Inferior parietal cortex (tissue), 1 donor: ENCODE measurements at regions not wholly inside any gene's neighbourhood (a gene's known extent, or its start where the extent isn't known, plus 50 kb on each side); places are given as distances from the start of the nearest gene placed in this dataset.
A peak's percentile ranks its signal among the peaks of the same experiment; 100 is the strongest.
"Not testable (repeated sequence)": the region's sequence is repeated elsewhere in the genome, so short reads cannot be mapped to it uniquely, and the experiment has no call there.

Experiments used
- DNase-seq: peaks from one replicate; pipeline ENCODE4 v3.0.0-alpha.2; 2016; ENCODE audit errors: extremely low spot score

DNA sequence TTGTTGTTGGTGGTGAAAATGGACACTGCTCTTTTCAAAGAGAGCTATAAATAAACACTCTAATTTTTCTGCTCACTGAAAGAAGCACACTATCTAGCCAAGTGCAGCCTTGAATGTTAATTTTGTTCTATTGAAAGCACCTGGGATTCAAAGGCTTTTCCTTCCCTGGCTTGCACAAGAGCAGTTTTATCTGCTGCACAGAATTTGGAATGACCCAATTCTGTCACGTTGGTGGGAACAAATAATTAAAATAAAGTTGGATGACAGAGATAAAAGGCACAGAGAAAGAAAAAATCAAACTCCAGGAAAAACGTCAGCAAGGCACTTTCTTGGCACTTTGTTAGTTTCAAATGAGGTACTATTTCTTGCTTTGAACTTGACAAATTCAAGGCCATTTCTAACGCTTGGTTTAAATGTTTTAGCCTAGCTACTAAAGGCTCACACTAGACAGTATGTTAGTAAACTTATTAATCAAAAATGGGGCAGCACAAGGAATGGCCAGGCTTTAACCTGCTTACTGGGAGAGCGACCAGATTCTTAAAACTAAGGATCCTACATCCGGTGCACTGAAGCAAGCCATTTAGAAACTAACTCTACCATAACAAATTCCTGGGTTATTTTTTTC is 145.5 kb upstream of the ARG1 start:
- peak; percentile 34 for DNase-seq

DNA sequence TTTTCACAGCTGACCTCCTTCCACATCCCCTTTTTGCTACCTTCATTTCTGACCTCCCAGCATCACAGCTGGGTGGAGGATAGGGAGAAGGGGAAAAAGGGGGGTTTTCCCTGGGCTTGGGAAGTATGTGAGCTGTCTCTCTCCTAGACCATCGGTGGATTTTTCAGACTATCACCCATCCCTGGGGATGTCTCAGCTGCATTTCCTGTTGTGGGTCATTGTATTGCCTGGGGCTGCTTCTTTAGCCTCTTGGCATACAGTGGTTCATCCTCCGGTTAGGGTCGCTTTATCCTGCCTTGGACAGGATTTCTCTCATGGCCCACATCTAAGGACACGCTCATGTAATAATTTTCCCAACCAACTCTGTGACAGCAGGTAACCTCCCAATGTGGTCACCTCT is 142.5 kb upstream of the ARG1 start:
- DNase-seq = no peak

DNA sequence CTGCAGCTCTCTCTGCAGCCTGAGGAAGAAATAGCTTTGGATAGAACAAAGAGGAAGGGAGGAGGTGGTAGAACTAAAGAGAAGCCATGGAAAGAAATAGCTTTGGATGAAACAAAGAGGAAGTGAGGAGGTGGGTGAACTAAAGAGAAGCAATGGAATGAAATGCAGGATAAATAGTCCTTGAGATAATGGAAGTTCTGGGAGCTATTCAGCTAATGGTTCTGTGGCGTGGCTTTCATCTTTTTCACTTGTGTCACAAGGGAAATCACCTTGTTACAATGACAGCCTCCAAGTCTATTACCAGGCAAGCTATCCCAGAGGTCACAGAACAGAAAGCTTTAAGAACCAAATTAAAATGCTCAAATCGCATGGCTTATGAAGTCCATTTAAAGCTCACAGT is 141.3 kb upstream of the ARG1 start:
- DNase-seq = no peak

DNA sequence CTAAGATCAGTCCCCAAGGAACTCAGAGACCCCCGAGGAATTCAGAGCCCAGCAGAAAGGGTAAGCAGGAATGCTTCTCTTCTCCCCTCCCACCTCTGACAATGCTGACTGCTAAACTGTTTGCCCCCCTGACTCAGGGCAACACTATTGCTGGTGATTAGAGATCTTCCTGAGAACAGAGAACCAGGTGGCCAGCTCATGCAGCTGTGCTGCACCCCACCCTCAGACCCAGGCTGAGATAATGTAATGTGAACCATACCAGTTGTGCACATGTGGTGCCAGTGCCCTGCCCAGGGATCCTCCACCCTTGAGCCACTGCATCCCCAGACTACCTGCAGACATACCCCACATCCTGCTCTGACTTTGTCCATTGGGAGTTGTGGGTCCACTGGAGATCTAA is 139.1 kb upstream of the ARG1 start:
- no peak for DNase-seq

DNA sequence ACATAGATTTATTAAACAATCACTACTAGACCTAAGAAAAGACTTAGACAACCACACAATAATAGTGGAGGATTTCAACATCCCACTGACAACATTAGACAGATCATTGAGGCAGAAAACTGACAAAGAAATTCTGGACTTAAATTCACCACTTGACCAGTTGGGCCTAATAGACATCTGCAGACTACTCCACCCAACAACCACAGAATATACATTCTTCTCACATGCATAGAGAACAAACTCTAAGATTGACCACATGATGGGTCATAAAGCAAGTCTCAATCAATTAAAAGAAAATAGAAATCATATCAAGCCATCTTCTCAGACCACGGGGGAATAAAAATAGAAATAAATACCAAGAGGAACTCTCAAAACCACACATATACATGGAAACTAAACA is 136.7 kb upstream of the ARG1 start:
- DNase-seq = no peak

DNA sequence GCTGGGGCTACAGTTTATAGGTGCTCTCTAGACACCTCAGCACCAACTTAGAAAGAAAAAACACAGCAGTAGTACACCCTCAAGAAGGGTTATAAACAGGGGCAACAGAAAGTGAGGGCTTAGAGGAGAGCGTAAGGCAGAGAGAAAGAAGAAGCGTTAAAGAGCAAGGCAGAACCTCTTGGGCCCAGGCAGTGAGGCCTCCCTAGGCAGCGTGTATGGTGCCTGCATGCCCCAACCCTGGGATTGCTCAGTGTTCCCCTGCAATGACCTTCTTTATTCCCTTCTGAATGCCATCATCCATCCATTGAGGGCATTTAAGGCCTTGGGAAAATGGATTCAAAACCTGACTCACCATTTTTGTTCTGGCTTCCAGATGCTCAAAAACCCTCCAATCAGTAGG is 130.0 kb upstream of the ARG1 start:
- no peak for DNase-seq

DNA sequence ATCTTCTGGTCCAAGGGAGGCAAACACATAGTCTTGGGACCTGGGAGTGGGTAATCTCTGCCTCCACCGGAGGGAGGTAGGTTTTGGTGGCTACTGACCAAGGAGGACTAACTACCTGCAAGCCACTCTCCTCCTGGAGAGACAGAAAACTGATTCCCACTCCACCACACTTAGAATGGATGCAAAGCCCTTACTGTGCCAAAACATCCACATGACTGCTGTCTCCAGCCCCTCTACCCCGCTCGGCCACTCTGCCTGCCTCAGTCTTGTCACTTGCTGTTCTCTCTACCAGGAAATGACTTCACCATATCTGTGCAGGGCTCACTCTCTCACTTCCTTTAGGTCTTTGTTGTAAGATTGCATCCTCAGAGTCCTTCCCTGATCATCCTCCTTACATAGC is 129.5 kb upstream of the ARG1 start:
- DNase-seq = no peak

DNA sequence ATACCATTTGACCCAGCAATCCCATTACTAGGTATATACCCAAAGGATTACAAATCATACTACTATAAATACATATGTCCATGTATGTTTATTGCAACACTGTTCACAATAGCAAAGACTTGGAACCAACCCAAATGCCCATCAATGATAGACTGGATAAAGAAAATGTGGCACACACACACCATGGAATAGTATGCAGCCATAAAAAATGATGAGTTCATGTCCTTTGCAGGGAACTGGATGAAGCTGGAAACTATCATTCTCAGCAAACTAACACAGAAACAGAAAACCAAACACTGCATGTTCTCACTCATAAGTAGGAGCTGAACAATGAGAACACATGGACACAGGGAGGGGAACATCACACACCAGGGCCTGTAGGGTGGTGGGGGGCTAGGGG is 127.7 kb upstream of the ARG1 start:
- DNase-seq = not testable (repeated sequence)

DNA sequence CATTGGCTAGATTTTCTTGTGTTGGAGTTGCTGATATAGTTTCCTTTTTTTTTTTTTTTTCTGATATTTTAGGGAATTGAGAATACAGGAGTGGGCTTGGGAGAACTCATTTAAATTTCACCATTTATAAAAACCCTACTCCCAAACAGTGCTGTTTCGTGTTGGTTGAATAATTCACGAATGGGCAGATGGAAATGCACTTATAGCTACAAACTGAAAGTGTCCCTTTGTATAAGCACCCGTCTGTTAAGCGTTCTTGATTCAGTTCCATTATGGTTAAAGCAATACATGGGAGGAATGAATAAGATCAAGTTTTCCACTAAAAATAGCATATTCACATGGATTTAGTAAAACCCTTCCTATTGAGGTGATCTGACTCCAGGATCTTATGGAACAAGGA is 122.2 kb upstream of the ARG1 start:
- no peak for DNase-seq

DNA sequence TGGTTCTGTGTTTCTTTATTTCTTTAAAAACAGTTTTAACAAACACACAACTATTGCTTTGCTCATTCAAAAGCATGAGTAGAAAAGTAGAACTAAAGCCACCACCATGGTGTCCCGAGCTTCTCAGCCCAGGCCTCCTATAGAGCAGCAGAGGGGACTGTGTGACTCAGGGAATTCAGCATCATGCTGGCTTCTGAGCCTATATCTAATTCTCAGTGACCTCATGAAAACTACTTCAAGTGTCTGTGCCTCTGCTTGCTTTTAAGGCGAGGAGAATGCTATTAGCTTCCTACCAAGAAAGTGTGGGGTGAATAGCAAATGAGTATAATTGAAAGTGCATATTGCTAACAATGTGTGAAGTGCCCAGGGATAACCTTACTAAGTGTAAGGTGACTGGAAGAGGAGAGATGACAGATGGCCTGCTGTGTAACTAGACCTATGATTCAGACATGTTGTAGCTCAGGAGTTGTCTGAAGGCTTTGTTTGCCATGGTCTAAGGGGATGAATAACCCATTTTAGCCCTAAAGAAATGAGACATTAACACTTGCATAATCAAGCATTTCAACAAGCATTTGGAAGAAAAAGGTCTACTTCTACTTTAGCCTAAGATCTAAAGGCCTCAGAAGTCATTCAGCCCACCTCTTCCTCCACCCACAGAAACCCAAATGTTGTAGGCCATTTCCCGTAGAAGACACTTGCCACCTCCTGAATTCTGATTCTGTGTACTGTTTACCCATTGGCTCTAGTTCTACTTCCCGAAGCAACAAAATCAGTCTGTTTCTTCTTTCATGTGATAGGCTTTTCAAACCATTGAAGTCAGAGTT is 121.5 kb upstream of the ARG1 start:
- DNase-seq = no peak

DNA sequence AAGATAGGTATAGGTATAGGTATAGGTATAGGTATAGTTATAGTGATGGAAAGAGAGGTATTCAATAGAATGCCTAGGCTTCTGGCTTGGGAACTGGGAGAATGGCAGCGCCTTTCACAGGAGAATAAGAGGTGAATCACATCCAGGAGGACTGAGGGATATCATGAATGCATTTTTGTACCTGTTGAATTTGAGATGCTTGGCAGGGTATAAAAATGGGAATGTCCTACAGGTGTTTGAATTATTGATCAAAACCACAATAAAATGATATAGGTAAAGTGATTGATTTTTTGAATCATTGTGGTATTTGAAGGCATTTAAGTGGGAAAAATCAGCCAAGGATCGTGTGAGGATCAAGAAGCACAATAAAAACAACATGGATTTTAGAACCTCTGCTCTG is 119.2 kb upstream of the ARG1 start:
- no peak for DNase-seq

DNA sequence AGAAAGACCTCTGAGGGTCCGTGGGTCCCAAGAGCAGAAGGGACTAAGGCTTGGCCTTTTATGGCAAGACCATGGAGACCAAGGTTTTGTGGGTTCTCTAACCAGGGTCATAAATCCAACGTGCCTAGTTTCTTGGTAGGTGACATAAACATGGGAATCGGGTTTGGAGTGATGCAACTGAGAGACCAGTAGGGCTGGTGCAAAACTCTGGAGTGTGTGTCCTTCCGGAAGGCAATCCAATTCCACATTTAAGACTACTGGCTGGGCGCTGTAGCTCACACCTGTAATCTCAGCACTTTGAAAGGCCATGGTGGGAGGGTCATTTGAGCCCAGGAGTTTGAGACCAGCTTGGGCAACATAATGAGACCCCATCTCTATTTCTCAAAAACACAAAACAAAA is 116.5 kb upstream of the ARG1 start:
- DNase-seq = no peak

DNA sequence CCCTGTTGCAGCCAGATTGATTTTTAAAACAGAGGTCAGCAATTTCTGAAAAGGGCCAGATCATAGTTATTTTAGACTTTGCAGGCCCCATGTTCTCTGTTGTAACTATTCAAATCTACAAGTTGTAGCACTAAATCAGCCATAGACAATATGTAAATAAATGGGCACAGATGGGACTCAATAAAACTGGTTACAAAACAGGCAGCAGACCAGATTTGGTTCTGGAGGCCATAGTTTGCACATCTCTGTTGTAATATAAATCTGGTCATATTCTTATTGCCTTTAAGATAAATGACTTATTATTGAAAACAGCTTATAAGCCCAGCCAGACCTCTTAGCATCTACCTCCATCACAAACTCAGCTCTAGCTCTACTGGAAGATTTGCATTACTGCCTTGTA is 114.0 kb upstream of the ARG1 start:
- DNase-seq = no peak

DNA sequence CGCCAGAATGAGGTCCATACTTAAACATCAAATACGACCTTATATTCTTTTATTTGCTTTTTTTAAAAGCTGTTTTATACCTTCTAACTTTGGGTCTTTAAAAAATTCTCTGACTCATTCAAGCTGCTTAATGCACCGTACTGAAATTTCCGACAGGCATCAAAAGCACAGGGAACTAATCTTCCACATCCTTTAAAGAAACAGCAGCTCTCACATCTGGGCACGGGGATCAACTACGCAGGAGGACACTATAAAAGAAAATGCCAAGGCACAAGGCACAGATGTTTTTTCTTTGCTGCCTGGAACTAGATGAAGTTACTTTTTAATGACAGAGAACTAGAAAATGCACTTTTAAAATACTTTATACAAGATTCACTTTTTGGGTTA is 112.4 kb upstream of the ARG1 start:
- DNase-seq = no peak

DNA sequence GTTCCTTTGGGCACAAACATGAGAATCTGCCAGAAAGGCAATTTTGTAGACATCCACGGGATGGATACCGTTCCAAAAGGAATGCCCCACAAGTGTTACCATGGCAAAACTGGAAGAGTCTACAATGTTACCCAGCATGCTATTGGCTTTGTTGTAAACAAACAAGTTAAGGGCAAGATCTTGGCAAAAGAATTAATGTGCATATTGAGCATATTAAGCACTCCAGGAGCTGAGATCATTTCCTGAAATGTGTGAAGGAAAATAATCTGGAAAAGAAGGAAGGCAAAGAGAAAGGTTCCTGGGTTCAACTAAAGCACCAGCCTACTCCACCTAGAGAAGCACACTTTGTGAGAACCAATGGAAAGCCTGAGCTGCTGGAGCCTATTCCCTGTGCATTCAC is 103.9 kb upstream of the ARG1 start:
- DNase-seq = peak; percentile 42

DNA sequence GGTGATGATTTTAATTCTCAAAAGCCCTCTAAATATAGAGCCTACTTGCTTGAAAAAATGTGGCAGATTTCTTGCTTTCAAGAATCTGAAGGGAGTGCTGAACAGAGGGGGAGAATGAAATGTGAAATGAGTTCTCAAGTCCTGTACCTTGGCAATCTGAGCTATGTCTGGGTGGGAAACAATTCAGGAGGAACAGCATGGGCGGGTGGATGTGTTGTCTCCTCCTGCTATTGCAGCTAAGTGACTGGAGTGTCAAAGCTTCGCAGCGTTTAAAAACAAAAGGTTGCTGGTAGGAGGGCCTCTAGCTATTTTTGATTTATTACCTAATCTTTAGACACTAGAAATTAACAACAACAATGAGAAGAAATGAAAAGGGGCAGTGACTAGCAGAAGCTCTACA is 102.5 kb upstream of the ARG1 start:
- peak; percentile 45 for DNase-seq

DNA sequence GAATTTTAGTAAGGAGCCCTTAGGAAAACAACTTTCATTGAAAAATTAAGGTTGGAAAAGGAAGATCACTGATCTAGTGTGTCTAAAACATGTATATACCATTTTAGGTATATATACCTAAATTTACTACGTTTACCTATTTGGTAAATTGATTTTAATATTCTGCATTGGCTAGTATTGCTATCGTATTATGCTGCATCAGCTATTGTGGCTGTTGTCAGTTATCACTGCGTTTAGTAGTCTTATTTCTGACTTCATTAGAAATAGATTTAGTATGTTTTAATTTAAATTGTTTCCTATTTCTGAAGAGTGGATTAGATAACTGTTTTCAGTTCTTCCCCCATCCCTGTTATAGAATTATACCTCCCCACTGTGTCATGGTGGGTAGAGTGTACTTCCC is 101.7 kb upstream of the ARG1 start:
- no peak for DNase-seq

DNA sequence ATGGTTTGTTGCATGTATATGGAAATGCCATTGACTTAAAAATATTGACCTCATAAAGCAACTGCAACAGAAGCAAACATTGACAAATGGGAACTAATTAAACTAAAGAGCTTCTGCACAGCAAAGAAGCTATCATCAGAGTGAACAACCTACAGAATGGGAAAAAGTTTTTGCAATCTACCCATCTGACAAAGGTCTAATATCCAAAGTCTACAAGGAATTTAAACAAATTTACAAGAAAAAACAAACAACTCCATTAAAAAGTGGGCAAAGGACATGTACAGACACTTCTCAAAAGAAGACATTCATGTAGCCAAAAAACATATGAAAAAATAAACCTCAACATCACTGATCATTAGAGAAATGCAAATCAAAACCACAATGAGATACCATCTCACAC is 99.7 kb upstream of the ARG1 start:
- DNase-seq = not testable (repeated sequence)

DNA sequence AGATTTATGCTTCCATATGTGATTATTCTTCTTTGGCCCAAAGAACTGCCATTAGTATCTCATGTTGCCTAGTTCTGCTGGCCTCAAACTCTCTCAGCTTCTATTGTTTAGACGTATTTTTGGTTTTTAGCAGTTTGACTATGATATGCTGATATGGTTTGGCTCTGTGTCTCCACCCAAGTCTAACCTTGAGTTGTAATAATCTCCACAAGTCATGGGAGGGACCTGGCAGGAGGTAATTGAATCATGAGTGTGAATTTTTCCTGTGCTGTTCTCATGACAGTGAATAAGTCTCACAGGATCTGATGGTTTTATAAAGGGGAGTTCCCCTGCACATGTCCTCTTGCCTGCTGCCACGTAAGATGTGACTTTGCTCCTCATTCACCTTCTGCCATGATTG is 96.7 kb upstream of the ARG1 start:
- DNase-seq = no peak

DNA sequence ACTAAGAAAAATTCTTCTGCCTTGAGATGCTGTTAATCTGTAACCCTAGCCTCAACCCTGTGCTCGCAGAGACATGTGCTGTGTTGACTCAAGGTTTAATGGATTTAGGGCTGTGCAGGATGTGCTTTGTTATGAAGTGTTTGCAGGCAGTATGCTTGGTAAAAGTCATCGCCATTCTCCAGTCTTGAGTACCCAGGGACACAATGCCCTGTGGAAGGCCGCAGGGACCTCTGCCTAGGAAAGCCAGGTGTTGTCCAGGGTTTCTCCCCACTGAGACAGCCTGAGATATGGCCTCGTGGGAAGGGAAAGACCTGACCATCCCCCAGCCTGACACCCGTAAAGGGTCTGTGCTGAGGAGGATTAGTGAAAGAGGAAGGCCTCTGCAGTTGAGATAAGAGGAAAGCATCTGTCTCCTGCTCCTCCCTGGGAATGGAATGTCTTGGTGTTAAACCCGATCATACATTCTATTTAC is 94.2 kb upstream of the ARG1 start:
- DNase-seq = not testable (repeated sequence)

DNA sequence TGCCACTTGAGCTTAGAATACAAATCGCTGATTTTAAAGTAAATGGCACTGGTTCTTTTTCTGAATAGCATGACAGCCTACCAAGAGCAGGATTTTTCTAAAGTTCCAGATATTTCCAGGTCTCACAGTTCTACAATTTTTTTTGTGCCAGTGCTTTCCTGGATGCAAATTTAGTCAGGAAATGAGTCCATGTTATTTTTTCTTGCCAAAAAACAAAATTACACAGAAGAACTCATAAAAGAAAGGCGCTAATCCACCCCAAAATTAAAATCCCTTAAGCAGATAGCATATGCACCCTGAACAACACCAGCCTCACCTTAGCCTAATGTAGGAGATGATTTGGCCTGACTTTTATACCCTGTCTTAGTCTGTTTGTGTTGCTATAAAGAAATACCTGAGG is 86.4 kb upstream of the ARG1 start:
- DNase-seq = peak; percentile 27

DNA sequence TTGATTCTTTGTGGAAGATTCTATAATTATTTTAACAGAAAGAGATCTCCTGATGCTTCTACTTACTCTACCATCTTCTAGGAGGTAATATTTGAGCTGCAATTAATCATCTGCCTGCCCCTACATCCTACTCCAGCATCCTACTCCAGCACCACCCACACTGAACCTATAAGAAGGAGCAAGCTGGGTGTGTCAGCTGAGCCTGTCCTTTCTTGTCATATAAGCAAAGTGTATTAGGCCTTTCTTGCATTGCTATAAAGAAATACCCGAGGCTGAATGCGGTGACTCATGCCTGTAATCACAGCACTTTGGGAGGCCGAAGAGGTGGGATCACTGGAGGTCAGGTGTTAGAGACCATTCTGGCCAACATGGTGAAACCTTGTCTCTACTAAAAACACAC is 84.2 kb upstream of the ARG1 start:
- no peak for DNase-seq

DNA sequence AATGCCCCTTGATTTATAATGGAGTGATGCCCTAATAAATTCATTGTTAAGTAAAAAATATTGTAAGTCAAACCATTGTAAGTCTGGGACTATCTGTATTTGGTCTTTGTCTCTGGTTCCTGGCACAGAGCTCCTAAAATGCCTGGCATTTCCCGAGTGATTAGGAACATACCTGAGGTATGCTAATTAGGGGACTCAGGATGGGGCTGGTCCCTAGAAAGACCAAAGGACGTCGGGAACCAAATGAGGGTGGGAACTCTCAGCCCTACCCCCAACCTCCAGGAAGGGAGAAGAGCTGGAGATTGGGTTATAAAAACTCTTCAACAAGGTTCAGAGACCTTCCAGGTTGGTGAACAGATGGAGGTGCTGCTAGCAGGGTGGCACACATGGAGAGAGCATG is 82.6 kb upstream of the ARG1 start:
- DNase-seq = no peak
